DND-41 (cell line): ENCODE measurements at regions not wholly inside any gene's neighbourhood (a gene's known extent, or its start where the extent isn't known, plus 50 kb on each side); places are given as distances from the start of the nearest gene placed in this dataset.

Experiments used
- EZH2 ChIP-seq: IDR thresholded peaks from 3 replicates; pipeline ENCODE4 v1.6.1; 2012; ENCODE audit warnings: borderline replicate concordance, low read depth, mild to moderate bottlenecking, moderate library complexity, low read length, inconsistent platforms; ENCODE audit not compliant: severe bottlenecking
- TF ChIP-seq, protein P1 (sequence below): IDR thresholded peaks from 2 replicates; pipeline ENCODE4 v1.5.1; 2012; ENCODE audit warnings: borderline replicate concordance, low read length, moderate library complexity, mild to moderate bottlenecking; ENCODE audit not compliant: poor library complexity, severe bottlenecking; ENCODE audit errors: extremely low read depth

DNA sequence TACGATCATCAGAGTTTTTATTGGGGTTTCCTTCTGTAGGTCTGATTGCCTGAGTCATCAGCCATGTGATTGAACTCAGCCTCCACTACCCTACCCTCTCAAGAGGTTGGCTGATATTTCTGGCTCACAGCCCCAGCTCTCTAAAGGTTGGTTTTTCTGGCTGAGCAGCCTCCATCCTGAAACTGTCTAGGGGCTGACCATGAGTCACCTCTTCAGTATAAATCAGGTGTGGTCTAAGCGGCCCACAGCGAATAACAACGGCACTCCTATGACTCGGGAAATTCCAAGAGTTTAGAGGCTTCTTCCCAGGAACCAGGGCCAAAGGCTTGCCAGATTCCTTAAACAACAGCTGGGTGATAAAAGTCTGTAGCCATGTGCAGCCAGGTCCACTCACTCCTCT, 115.5 kb downstream of the SOD2 start:
- TF ChIP-seq, protein P1, sequence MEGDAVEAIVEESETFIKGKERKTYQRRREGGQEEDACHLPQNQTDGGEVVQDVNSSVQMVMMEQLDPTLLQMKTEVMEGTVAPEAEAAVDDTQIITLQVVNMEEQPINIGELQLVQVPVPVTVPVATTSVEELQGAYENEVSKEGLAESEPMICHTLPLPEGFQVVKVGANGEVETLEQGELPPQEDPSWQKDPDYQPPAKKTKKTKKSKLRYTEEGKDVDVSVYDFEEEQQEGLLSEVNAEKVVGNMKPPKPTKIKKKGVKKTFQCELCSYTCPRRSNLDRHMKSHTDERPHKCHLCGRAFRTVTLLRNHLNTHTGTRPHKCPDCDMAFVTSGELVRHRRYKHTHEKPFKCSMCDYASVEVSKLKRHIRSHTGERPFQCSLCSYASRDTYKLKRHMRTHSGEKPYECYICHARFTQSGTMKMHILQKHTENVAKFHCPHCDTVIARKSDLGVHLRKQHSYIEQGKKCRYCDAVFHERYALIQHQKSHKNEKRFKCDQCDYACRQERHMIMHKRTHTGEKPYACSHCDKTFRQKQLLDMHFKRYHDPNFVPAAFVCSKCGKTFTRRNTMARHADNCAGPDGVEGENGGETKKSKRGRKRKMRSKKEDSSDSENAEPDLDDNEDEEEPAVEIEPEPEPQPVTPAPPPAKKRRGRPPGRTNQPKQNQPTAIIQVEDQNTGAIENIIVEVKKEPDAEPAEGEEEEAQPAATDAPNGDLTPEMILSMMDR, result no peak
- TF ChIP-seq EZH2, result no peak
